ENCODE measurements at regions not wholly inside any gene's neighbourhood (a gene's known extent, or its start where the extent isn't known, plus 50 kb on each side); places are given as distances from the start of the nearest gene placed in this dataset.

- Mint-ChIP-seq H3K27ac (no peak overlapping the region), H3K4me3 (no peak overlapping the region)
- POLR2A ChIA-PET, result no interaction called here
Observed at GRCh38 chr1:5551274-5551975, 440.8 kb downstream of the NPHP4 start.

GRCh38 chr1:5548266-5548665 lies 444.0 kb downstream of the NPHP4 start:
- peaks cover 19% of the 10 kb centered on the region for H3K27me3 Mint-ChIP-seq
- peaks cover 3% of the 10 kb centered on the region for H3K4me1 Mint-ChIP-seq (ENCODE audit: low read depth)
- H3K27ac Mint-ChIP-seq, result no peak overlapping the region
- no peak overlapping the region for H3K4me3 Mint-ChIP-seq
- ChIA-PET CTCF (no interaction called here), POLR2A (no interaction called here)
- no peaks in the 10 kb centered on the region for H3K36me3 Mint-ChIP-seq
- DNase-seq, result no peak
- no peaks in the 10 kb centered on the region for H3K9me3 Mint-ChIP-seq
- intact Hi-C loops (cut with micrococcal nuclease), result no loop called here

More at GRCh38 chr1:5551274-5551975, 440.8 kb downstream of the NPHP4 start:
- Mint-ChIP-seq H3K9me3 (peaks cover 2% of the 10 kb centered on the region), H3K36me3 (no peaks in the 10 kb centered on the region), H3K4me1 (ENCODE audit: low read depth) (peaks cover 3% of the 10 kb centered on the region), H3K27me3 (peaks cover 12% of the 10 kb centered on the region)
- CTCF ChIA-PET, result no interaction called here
- no peak for DNase-seq
- intact Hi-C loops (cut with micrococcal nuclease), result no loop called here

- H3K36me3 Mint-ChIP-seq, result no peaks in the 10 kb centered on the region
- peaks cover 42% of the 10 kb centered on the region for H3K27me3 Mint-ChIP-seq
- POLR2A ChIA-PET, result interaction anchor here (0.7 kb wide), 1 partner anchor 137 kb away, joined by 3 read pairs; no protein-coding TSS in a partner anchor
- H3K9me3 Mint-ChIP-seq, result no peaks in the 10 kb centered on the region
- no peak overlapping the region for H3K27ac Mint-ChIP-seq
- no peaks in the 10 kb centered on the region for H3K4me1 Mint-ChIP-seq (ENCODE audit: low read depth)
- H3K4me3 Mint-ChIP-seq, result no peak overlapping the region
- DNase-seq, result no peak
- intact Hi-C loops (cut with micrococcal nuclease), result no loop called here
- CTCF ChIA-PET, result no interaction called here
Observed at GRCh38 chr1:5543235-5543634, 449.0 kb downstream of the NPHP4 start.

GRCh38 chr1:5532811-5533210 lies 459.4 kb downstream of the NPHP4 start:
- H3K27ac Mint-ChIP-seq, result no peak overlapping the region
- no peaks in the 10 kb centered on the region for H3K36me3 Mint-ChIP-seq
- no peaks in the 10 kb centered on the region for H3K4me1 Mint-ChIP-seq (ENCODE audit: low read depth)
- H3K9me3 Mint-ChIP-seq, result peaks cover 11% of the 10 kb centered on the region
- no peak for DNase-seq
- intact Hi-C loops (cut with micrococcal nuclease), result no loop called here
- H3K4me3 Mint-ChIP-seq, result no peak overlapping the region
- ChIA-PET POLR2A (no interaction called here), CTCF (no interaction called here)
- peaks cover 20% of the 10 kb centered on the region for H3K27me3 Mint-ChIP-seq

- no peaks in the 10 kb centered on the region for H3K36me3 Mint-ChIP-seq
- ChIA-PET POLR2A (no interaction called here), CTCF (no interaction called here)
- intact Hi-C loops (cut with micrococcal nuclease), result no loop called here
- peaks cover 4% of the 10 kb centered on the region for H3K27me3 Mint-ChIP-seq
- H3K9me3 Mint-ChIP-seq, result peaks cover 11% of the 10 kb centered on the region
- no peak for DNase-seq
- H3K27ac Mint-ChIP-seq, result no peak overlapping the region
- H3K4me3 Mint-ChIP-seq, result no peak overlapping the region
- H3K4me1 Mint-ChIP-seq (ENCODE audit: low read depth), result peaks cover 4% of the 10 kb centered on the region
Observed at GRCh38 chr1:5526822-5527551, 465.2 kb downstream of the NPHP4 start.

GRCh38 chr1:5526385-5526750 lies 465.9 kb downstream of the NPHP4 start:
- Mint-ChIP-seq H3K4me3 (no peak overlapping the region), H3K36me3 (no peaks in the 10 kb centered on the region), H3K4me1 (ENCODE audit: low read depth) (peaks cover 5% of the 10 kb centered on the region), H3K27ac (no peak overlapping the region), H3K9me3 (peaks cover 11% of the 10 kb centered on the region), H3K27me3 (peaks cover 4% of the 10 kb centered on the region)
- ChIA-PET CTCF (interaction anchor here (0.5 to 1.6 kb wide), 2 partner anchors 11 to 169 kb away, joined by 4 to 12 read pairs; no protein-coding TSS in a partner anchor), POLR2A (no interaction called here)
- DNase-seq, result no peak
- intact Hi-C loops (cut with micrococcal nuclease), result no loop called here

- no peak overlapping the region for H3K4me3 Mint-ChIP-seq
- H3K27ac Mint-ChIP-seq, result no peak overlapping the region
- ChIA-PET CTCF (interaction anchor here (0.5 to 1.6 kb wide), 2 partner anchors 11 to 169 kb away, joined by 4 to 12 read pairs; no protein-coding TSS in a partner anchor), POLR2A (no interaction called here)
- peaks cover 4% of the 10 kb centered on the region for H3K27me3 Mint-ChIP-seq
- intact Hi-C loops (cut with micrococcal nuclease), result no loop called here
- peaks cover 11% of the 10 kb centered on the region for H3K9me3 Mint-ChIP-seq
- H3K4me1 Mint-ChIP-seq (ENCODE audit: low read depth), result peaks cover 5% of the 10 kb centered on the region
- no peak for DNase-seq
- no peaks in the 10 kb centered on the region for H3K36me3 Mint-ChIP-seq
Observed at GRCh38 chr1:5525597-5526384, 466.4 kb downstream of the NPHP4 start.

- POLR2A ChIA-PET, result no interaction called here
- H3K4me3 Mint-ChIP-seq, result no peak overlapping the region
- no peak overlapping the region for H3K27ac Mint-ChIP-seq
Observed at GRCh38 chr1:5522531-5523145, 469.6 kb downstream of the NPHP4 start.

GRCh38 chr1:5519366-5520135 lies 472.7 kb downstream of the NPHP4 start:
- Mint-ChIP-seq H3K9me3 (no peaks in the 10 kb centered on the region), H3K27me3 (peaks cover 4% of the 10 kb centered on the region), H3K4me3 (no peak overlapping the region), H3K4me1 (ENCODE audit: low read depth) (peaks cover 5% of the 10 kb centered on the region), H3K27ac (no peak overlapping the region), H3K36me3 (no peaks in the 10 kb centered on the region)
- ChIA-PET POLR2A (no interaction called here), CTCF (interaction anchor here (1.2 kb wide), 1 partner anchor 9 kb away, joined by 3 read pairs; no protein-coding TSS in a partner anchor)
- intact Hi-C loops (cut with micrococcal nuclease), result loop anchor here (10.0 kb wide), 1 partner anchor 105 kb away; no protein-coding TSS in a partner anchor
- DNase-seq, result no peak

More at GRCh38 chr1:5522531-5523145, 469.6 kb downstream of the NPHP4 start:
- no peak for DNase-seq
- intact Hi-C loops (cut with micrococcal nuclease), result no loop called here
- H3K36me3 Mint-ChIP-seq, result no peaks in the 10 kb centered on the region
- no peaks in the 10 kb centered on the region for H3K9me3 Mint-ChIP-seq
- CTCF ChIA-PET, result interaction anchor here (2.1 kb wide), 1 partner anchor 12 kb away, joined by 6 read pairs; no protein-coding TSS in a partner anchor
- peaks cover 5% of the 10 kb centered on the region for H3K4me1 Mint-ChIP-seq (ENCODE audit: low read depth)
- peaks cover 4% of the 10 kb centered on the region for H3K27me3 Mint-ChIP-seq

- Mint-ChIP-seq H3K27me3 (peaks cover 3% of the 10 kb centered on the region), H3K36me3 (no peaks in the 10 kb centered on the region), H3K4me3 (no peak overlapping the region), H3K4me1 (ENCODE audit: low read depth) (no peaks in the 10 kb centered on the region), H3K27ac (no peak overlapping the region), H3K9me3 (no peaks in the 10 kb centered on the region)
- intact Hi-C loops (cut with micrococcal nuclease), result loop anchor here (10.0 kb wide), 1 partner anchor 108 kb away; no protein-coding TSS in a partner anchor
- POLR2A ChIA-PET, result no interaction called here
- CTCF ChIA-PET, result interaction anchor here (0.6 to 1.4 kb wide), 2 partner anchors 16 to 533 kb away, joined by 3 read pairs; no protein-coding TSS in a partner anchor
- no peak for DNase-seq
Observed at GRCh38 chr1:5516756-5517155, 475.5 kb downstream of the NPHP4 start.

GRCh38 chr1:5515501-5515900 lies 476.7 kb downstream of the NPHP4 start:
- ChIA-PET CTCF (interaction anchor here (0.9 to 2.5 kb wide), 7 partner anchors 9 to 400 kb away, joined by 3 to 12 read pairs (median 6); no protein-coding TSS in a partner anchor), POLR2A (no interaction called here)
- no peak overlapping the region for H3K27ac Mint-ChIP-seq
- intact Hi-C loops (cut with micrococcal nuclease), result loop anchor here (10.0 kb wide), 1 partner anchor 109 kb away; no protein-coding TSS in a partner anchor
- no peaks in the 10 kb centered on the region for H3K36me3 Mint-ChIP-seq
- H3K27me3 Mint-ChIP-seq, result peaks cover 3% of the 10 kb centered on the region
- no peaks in the 10 kb centered on the region for H3K9me3 Mint-ChIP-seq
- no peaks in the 10 kb centered on the region for H3K4me1 Mint-ChIP-seq (ENCODE audit: low read depth)
- H3K4me3 Mint-ChIP-seq, result no peak overlapping the region
- no peak for DNase-seq
